HepG2 (cell line): ENCODE measurements at regions not wholly inside any gene's neighbourhood (a gene's known extent, or its start where the extent isn't known, plus 50 kb on each side); places are given as distances from the start of the nearest gene placed in this dataset.

Experiments used
- ATAC-seq: fragments of 200-7000 bp; cut with Tn5 transposase; 3 replicates; pipeline ENCODE4 v1.9.1; 2020; ENCODE audit warnings: mild to moderate bottlenecking, moderate library complexity
- BruUV-seq: library from RNA; stranded (reverse); fragments of 400-500 nt; replicated peaks from 2 replicates; lab custom pipeline; 2021; lab: Mats Ljungman, UMichigan
- CTCF ChIA-PET: fragments of 300-600 bp; formaldehyde crosslinking; extraction: SDS; loops from one replicate; lab custom pipeline; 2021; ENCODE audit warnings: low total read pairs, inconsistent platforms, low intra/inter-chr PET ratio; lab: Yijun Ruan, JAX
- POLR2A ChIA-PET: fragments of 350-600 bp; sonication (Branson Sonifier 250); formaldehyde crosslinking; loops from one replicate; lab custom pipeline; 2020; ENCODE audit warnings: antibody characterized with exemption, inconsistent platforms; lab: Yijun Ruan, JAX
- DNase-seq: peaks from one replicate; pipeline ENCODE4 v3.0.0-alpha.2; 2015; ENCODE audit warnings: low spot score
- FAIRE-seq: peaks from 3 replicates; lab custom pipeline; 2011; peaks lifted over from hg19 to GRCh38; lab: Jason Lieb, UNC
- H2AFZ ChIP-seq: one replicate; pipeline ENCODE4 v1.6.1; 2011; ENCODE audit warnings: low read length, inconsistent platforms
- H3K27ac ChIP-seq: fragments of 300-600 bp; 3 replicates; pipeline ENCODE4 v1.8.0; 2011; ENCODE audit warnings: mixed run types, mild to moderate bottlenecking, mixed read lengths, low read length, inconsistent platforms; ENCODE audit not compliant: insufficient read depth; ENCODE audit errors: extremely low read length
- H3K27me3 ChIP-seq, 2 experiments: fragments of 200-600 bp in 1 of 2; 2 replicates in 1 of 2; 3 replicates in 1 of 2; pipeline versions ENCODE4 v1.6.0 to v1.8.0; 2011; ENCODE audit warnings: low read length in 2 of 2, mild to moderate bottlenecking in 2 of 2, moderate library complexity in 2 of 2, inconsistent platforms in 1 of 2; ENCODE audit not compliant: insufficient read depth in 2 of 2, control insufficient read depth in 1 of 2
- H3K36me3 ChIP-seq, 2 experiments: fragments of 200-600 bp in 1 of 2; replicated peaks in 1 of 2; 2 replicates in 1 of 2; 3 replicates in 1 of 2; pipeline versions ENCODE4 v1.5.1 to v1.8.0; 2011; ENCODE audit warnings: low read length in 2 of 2, inconsistent platforms in 1 of 2; ENCODE audit not compliant: insufficient read depth in 2 of 2, control insufficient read depth in 1 of 2
- H3K4me1 ChIP-seq: 2 replicates; pipeline ENCODE4 v1.5.1; 2012; ENCODE audit warnings: low read length, inconsistent platforms; ENCODE audit not compliant: insufficient read depth
- H3K4me2 ChIP-seq: 2 replicates; pipeline ENCODE4 v1.6.0; 2011; ENCODE audit warnings: low read depth, low read length, inconsistent platforms
- H3K4me3 ChIP-seq, 3 experiments: fragments of 200-600 bp in 1 of 3; sonication (generic), shearing (Covaris generic) in 1 of 3; replicated peaks in 1 of 3; 2 replicates each; pipeline ENCODE4 v1.5.1; 2011 to 2016; ENCODE audit warnings: low read length in 3 of 3, inconsistent platforms in 2 of 3, low read depth in 2 of 3, mild to moderate bottlenecking in 2 of 3, control low read depth in 1 of 3, mixed read lengths in 1 of 3; ENCODE audit not compliant: insufficient read depth in 1 of 3
- H3K79me2 ChIP-seq: one replicate; pipeline ENCODE4 v1.6.1; 2011; ENCODE audit warnings: low read length, inconsistent platforms; ENCODE audit not compliant: insufficient read depth
- H3K9ac ChIP-seq: 2 replicates; pipeline ENCODE4 v1.6.0; 2011; ENCODE audit warnings: mild to moderate bottlenecking, low read depth, low read length, inconsistent platforms; ENCODE audit not compliant: insufficient read depth
- H3K9me3 ChIP-seq: 2 replicates; pipeline ENCODE4 v1.5.1; 2012; ENCODE audit warnings: mild to moderate bottlenecking, low read length
- H4K20me1 ChIP-seq: 2 replicates; pipeline ENCODE4 v1.6.0; 2011; ENCODE audit warnings: inconsistent platforms, mild to moderate bottlenecking, low read length, moderate library complexity; ENCODE audit not compliant: insufficient read depth
- EHMT2 ChIP-seq: fragments of 200-600 bp; sonication (generic); IDR thresholded peaks from 2 replicates; pipeline ENCODE4 v1.7.0; 2017; ENCODE audit warnings: antibody characterized with exemption, low read depth, low read length, borderline replicate concordance
- HNRNPK ChIP-seq: fragments of 200-400 bp; formaldehyde crosslinking; IDR thresholded peaks from 2 replicates; pipeline ENCODE4 v1.6.1; 2018; ENCODE audit warnings: low read length, low read depth, moderate library complexity, mild to moderate bottlenecking; ENCODE audit not compliant: poor library complexity, severe bottlenecking
- HNRNPL ChIP-seq: fragments of 200-400 bp; formaldehyde crosslinking; IDR thresholded peaks from 2 replicates; pipeline ENCODE4 v1.6.1; 2017; ENCODE audit warnings: mild to moderate bottlenecking, low read depth, low read length
- IRX3 ChIP-seq: sonication (generic); formaldehyde crosslinking; IDR thresholded peaks from 2 replicates; pipeline ENCODE4 v1.8.1; 2023; ENCODE audit warnings: mild to moderate bottlenecking, low read depth, missing genetic modification reagents, borderline replicate concordance
- NRL ChIP-seq: sonication (generic); formaldehyde crosslinking; IDR thresholded peaks from 2 replicates; pipeline ENCODE4 v1.5.0; 2020; ENCODE audit warnings: missing genetic modification reagents, mild to moderate bottlenecking, moderate library complexity, borderline replicate concordance
- STAG1 ChIP-seq: sonication (generic); formaldehyde crosslinking; IDR thresholded peaks from 2 replicates; pipeline ENCODE4 v1.4.0; 2020; ENCODE audit warnings: missing genetic modification reagents
- ZNF10 ChIP-seq: sonication (generic); formaldehyde crosslinking; IDR thresholded peaks from 2 replicates; pipeline ENCODE4 v1.4.0; 2020; ENCODE audit warnings: mild to moderate bottlenecking, low read depth, missing genetic modification reagents, borderline replicate concordance
- ZNF274 ChIP-seq: sonication (generic); formaldehyde crosslinking; IDR thresholded peaks from 2 replicates; pipeline ENCODE4 v1.5.1; 2020; ENCODE audit warnings: mild to moderate bottlenecking, missing genetic modification reagents
- ZNF331 ChIP-seq: sonication (generic); formaldehyde crosslinking; IDR thresholded peaks from 2 replicates; pipeline ENCODE4 v1.4.0; 2020; ENCODE audit warnings: missing genetic modification reagents
- ZNF652 ChIP-seq: IDR thresholded peaks from 2 replicates; pipeline ENCODE4 v1.6.1; 2016; ENCODE audit warnings: low read depth, borderline replicate concordance
- ZSCAN31 ChIP-seq: sonication (generic); formaldehyde crosslinking; IDR thresholded peaks from 2 replicates; pipeline ENCODE4 v1.5.0; 2020; ENCODE audit warnings: low read depth, mild to moderate bottlenecking, missing genetic modification reagents
- WGBS: methylation state at CpG from one replicate; pipeline ENCODE4 v1.1.6; 2017; ENCODE audit warnings: low lambda C conversion rate; 5-methylcytosine and 5-hydroxymethylcytosine counted together
- in situ Hi-C: cut with HindIII; loops from 2 replicates; pipeline ENCODE4 v1.10.0; 2017; ENCODE audit warnings: low pct_unique_long_range_greater_than_20kb; ENCODE audit not compliant: extremely low pct_ligation_motif_present
- intact Hi-C: fragments of 100-400 bp; cut with micrococcal nuclease; formaldehyde crosslinking; loops from one replicate; pipeline ENCODE4 v1.10.0; 2022; ENCODE audit not compliant: unreplicated experiment
- TF ChIP-seq, protein P1 (sequence below): sonication (generic); formaldehyde crosslinking; IDR thresholded peaks from 2 replicates; pipeline ENCODE4 v1.5.0; 2020; ENCODE audit warnings: mild to moderate bottlenecking, missing genetic modification reagents, moderate library complexity
- TF ChIP-seq, protein P2 (sequence below): sonication (generic); formaldehyde crosslinking; IDR thresholded peaks from 2 replicates; pipeline ENCODE4 v1.8.0; 2022; ENCODE audit warnings: missing genetic modification reagents, low read depth, mild to moderate bottlenecking, borderline replicate concordance
- TF ChIP-seq, protein P3 (sequence below): sonication (generic); formaldehyde crosslinking; IDR thresholded peaks from 2 replicates; pipeline ENCODE4 v1.9.0; 2022; ENCODE audit warnings: low read depth, missing genetic modification reagents

DNA sequence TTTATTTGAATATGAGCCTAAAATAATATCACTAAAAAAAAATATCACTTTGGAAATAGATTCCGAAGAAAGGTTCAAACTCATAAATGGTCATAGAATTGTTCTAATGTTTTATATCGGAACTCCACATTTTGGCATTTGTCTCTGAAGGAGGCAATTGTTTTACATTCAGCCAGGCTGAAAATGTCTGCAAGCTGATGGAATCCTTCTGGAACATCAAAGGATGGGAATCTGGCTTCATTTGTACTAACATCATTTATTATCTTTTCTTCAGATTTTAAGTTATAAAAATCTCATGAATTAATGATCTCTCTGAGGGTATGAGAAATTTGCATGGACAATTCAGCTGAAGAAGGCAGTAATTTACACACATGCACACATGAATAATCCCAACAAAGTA is 251.4 kb upstream of the RGMA start:
- TF ChIP-seq HNRNPL (no peak), EHMT2 (peak; percentile 10; the same call in 1 of the 2 replicates), ZNF652 (CRISPR knock-in tag) (no peak), ZNF274 (no peak)
- TF ChIP-seq, all 625 proteins: peak for 1
- DNase-seq, result no peak
- POLR2A ChIA-PET, result interaction anchor here (2.6 kb wide), 1 partner anchor 18 kb away, joined by 11 read pairs; no protein-coding TSS in a partner anchor

DNA sequence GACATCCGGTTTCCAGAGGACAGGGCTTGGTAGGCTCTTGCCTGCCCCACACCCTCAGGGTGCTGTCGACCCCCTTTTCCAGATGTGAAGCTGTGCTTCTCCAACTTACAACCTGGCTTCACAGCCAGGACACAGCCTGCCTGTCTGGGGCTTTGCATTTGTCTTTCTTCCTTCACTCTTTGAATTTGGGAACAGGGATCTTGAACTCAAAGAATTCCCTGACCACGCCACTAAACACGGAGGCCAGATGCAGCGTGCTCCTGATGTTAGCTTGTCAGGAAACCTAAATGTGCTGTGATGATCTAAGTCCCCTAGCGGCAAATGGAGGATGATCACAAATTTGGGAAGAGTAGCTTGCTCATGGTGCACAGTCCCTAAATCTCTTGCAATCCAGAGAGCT is 244.8 kb upstream of the RGMA start:
- Histone ChIP-seq H3K4me1 (peaks cover 14% of the 10 kb centered on the region; the same call in 1 of the 2 replicates), H3K9ac (no peak overlapping the region), H3K27ac (no peak overlapping the region), H3K79me2 (no peaks in the 10 kb centered on the region), H3K9me3 (no peaks in the 10 kb centered on the region), H3K4me2 (no peak overlapping the region), H3K36me3 (no peaks in the 10 kb centered on the region), H2AFZ (no peak overlapping the region), H3K27me3 (no peaks in the 10 kb centered on the region; a peak in 1 of 5 replicates), H3K4me3 (no peak overlapping the region), H4K20me1 (no peaks in the 10 kb centered on the region)
- TF ChIP-seq NRL (CRISPR knock-in tag), result no peak
- no peak for TF ChIP-seq ZSCAN31 (CRISPR knock-in tag)
- TF ChIP-seq, protein P1, sequence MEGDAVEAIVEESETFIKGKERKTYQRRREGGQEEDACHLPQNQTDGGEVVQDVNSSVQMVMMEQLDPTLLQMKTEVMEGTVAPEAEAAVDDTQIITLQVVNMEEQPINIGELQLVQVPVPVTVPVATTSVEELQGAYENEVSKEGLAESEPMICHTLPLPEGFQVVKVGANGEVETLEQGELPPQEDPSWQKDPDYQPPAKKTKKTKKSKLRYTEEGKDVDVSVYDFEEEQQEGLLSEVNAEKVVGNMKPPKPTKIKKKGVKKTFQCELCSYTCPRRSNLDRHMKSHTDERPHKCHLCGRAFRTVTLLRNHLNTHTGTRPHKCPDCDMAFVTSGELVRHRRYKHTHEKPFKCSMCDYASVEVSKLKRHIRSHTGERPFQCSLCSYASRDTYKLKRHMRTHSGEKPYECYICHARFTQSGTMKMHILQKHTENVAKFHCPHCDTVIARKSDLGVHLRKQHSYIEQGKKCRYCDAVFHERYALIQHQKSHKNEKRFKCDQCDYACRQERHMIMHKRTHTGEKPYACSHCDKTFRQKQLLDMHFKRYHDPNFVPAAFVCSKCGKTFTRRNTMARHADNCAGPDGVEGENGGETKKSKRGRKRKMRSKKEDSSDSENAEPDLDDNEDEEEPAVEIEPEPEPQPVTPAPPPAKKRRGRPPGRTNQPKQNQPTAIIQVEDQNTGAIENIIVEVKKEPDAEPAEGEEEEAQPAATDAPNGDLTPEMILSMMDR (CRISPR knock-in tag), result peak; percentile 25; the same call in 1 of the 2 replicates
- no peak for TF ChIP-seq HNRNPK
- TF ChIP-seq, protein P2, sequence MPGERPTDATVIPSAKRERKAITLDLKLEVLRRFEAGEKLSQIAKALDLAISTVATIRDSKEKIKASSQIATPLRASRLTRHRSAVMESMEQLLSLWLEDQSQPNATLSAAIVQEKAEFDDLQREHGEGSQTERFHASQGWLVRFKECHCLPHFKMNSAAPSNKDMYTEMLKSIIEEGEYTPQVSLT (CRISPR knock-in tag), result no peak
- TF ChIP-seq STAG1 (CRISPR knock-in tag), result peak; percentile 30
- TF ChIP-seq ZNF331 (CRISPR knock-in tag), result no peak
- TF ChIP-seq ZNF10, result no peak
- no peak for TF ChIP-seq IRX3 (CRISPR knock-in tag)
- TF ChIP-seq, protein P3, sequence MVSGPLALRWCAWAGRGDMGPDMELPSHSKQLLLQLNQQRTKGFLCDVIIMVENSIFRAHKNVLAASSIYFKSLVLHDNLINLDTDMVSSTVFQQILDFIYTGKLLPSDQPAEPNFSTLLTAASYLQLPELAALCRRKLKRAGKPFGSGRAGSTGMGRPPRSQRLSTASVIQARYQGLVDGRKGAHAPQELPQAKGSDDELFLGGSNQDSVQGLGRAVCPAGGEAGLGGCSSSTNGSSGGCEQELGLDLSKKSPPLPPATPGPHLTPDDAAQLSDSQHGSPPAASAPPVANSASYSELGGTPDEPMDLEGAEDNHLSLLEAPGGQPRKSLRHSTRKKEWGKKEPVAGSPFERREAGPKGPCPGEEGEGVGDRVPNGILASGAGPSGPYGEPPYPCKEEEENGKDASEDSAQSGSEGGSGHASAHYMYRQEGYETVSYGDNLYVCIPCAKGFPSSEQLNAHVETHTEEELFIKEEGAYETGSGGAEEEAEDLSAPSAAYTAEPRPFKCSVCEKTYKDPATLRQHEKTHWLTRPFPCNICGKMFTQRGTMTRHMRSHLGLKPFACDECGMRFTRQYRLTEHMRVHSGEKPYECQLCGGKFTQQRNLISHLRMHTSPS (CRISPR knock-in tag), result no peak
- no peak for FAIRE-seq
- in situ Hi-C loops, result loop anchor here (25.0 kb wide), 1 partner anchor 246 kb away; the partner anchor contains the start of gene RGMA
- no TSS peak for BruUV-seq
- no peak for DNase-seq
- intact Hi-C loops, result no loop called here
- peak; percentile 56; the same call in 2 of the 3 replicates for ATAC-seq
- ChIA-PET CTCF (no interaction called here), POLR2A (no interaction called here)
- 7% methylated on average over 5 of the region's 6 CpGs for WGBS

More for the DNA sequence above, 251.4 kb upstream of the RGMA start:
- BruUV-seq, result no TSS peak
- Histone ChIP-seq H3K27me3 (no peaks in the 10 kb centered on the region), H3K9me3 (no peaks in the 10 kb centered on the region), H3K27ac (no peak overlapping the region), H3K4me1 (peaks cover 28% of the 10 kb centered on the region), H3K79me2 (no peaks in the 10 kb centered on the region), H3K4me2 (peak overlapping the region; percentile 11; the same call in 1 of the 2 replicates), H4K20me1 (no peaks in the 10 kb centered on the region), H3K36me3 (no peaks in the 10 kb centered on the region), H2AFZ (no peak overlapping the region), H3K4me3 (no peak overlapping the region), H3K9ac (no peak overlapping the region)
- FAIRE-seq, result no peak
- intact Hi-C loops (loop anchor here (2.0 kb wide), 1 partner anchor 18 kb away; no protein-coding TSS in a partner anchor), in situ Hi-C loops (loop anchor here (25.0 kb wide), 1 partner anchor 253 kb away; the partner anchor contains the start of gene RGMA)
- CTCF ChIA-PET, result no interaction called here
- no peak for ATAC-seq
- 97% methylated on average over 2 of the region's 2 CpGs for WGBS
